IMR-90 (cell line): ENCODE measurements at regions not wholly inside any gene's neighbourhood (a gene's known extent, or its start where the extent isn't known, plus 50 kb on each side); places are given as distances from the start of the nearest gene placed in this dataset.

ENCODE experiments used
- ATAC-seq: fragments of 200-7000 bp; cut with Tn5 transposase; 2 replicates; pipeline ENCODE4 v1.9.1; 2020; ENCODE audit warnings: low read depth, mild to moderate bottlenecking, moderate library complexity
- BruUV-seq: library from RNA; stranded (reverse); fragments of 400-500 nt; replicated peaks from 2 replicates; lab custom pipeline; 2021; lab: Mats Ljungman, UMichigan
- CTCF ChIA-PET: fragments of 300-600 bp; formaldehyde crosslinking; extraction: SDS; loops from one replicate; lab custom pipeline; 2021; ENCODE audit warnings: antibody characterized with exemption; lab: Yijun Ruan, JAX
- POLR2A ChIA-PET: fragments of 300-600 bp; sonication (Branson Sonifier 250); formaldehyde crosslinking; loops from one replicate; lab custom pipeline; 2022; ENCODE audit warnings: antibody characterized with exemption; ENCODE audit not compliant: unreplicated experiment; lab: Charles Lee
- DNase-seq: peaks from one replicate; pipeline ENCODE4 v3.0.0; 2013
- H2AFZ ChIP-seq: replicated peaks from 2 replicates; pipeline ENCODE3; 2013; ENCODE audit warnings: low read length, mild to moderate bottlenecking; ENCODE audit not compliant: poor library complexity
- H2AK5ac ChIP-seq: 2 replicates; pipeline ENCODE4 v1.6.1; 2013; ENCODE audit warnings: low read depth, low read length, inconsistent platforms
- H2AK9ac ChIP-seq: replicated peaks from 2 replicates; pipeline ENCODE3; 2013; ENCODE audit warnings: mild to moderate bottlenecking, low read depth, low read length, moderate library complexity; ENCODE audit not compliant: poor library complexity
- H2BK120ac ChIP-seq: 2 replicates; pipeline ENCODE4 v1.6.1; 2013; ENCODE audit warnings: low read depth, low read length, inconsistent platforms
- H2BK15ac ChIP-seq: 3 replicates; pipeline ENCODE4 v1.6.1; 2013; ENCODE audit warnings: low read depth, low read length, inconsistent platforms
- H2BK20ac ChIP-seq: 2 replicates; pipeline ENCODE4 v1.6.1; 2013; ENCODE audit warnings: low read depth, mild to moderate bottlenecking, inconsistent platforms, low read length, moderate library complexity
- H2BK5ac ChIP-seq: 2 replicates; pipeline ENCODE4 v1.6.1; 2013; ENCODE audit warnings: mild to moderate bottlenecking, low read depth, low read length, inconsistent platforms; ENCODE audit not compliant: poor library complexity, severe bottlenecking
- H3K14ac ChIP-seq: replicated peaks from 2 replicates; pipeline ENCODE4 v1.6.1; 2013; ENCODE audit warnings: low read depth, low read length, inconsistent platforms
- H3K18ac ChIP-seq: 2 replicates; pipeline ENCODE4 v1.6.1; 2013; ENCODE audit warnings: low read depth, low read length, control low read depth
- H3K23ac ChIP-seq: 2 replicates; pipeline ENCODE4 v1.6.1; 2013; ENCODE audit warnings: low read depth, low read length, inconsistent platforms
- H3K27ac ChIP-seq: 2 replicates; pipeline ENCODE4 v1.5.1; 2013; ENCODE audit warnings: mild to moderate bottlenecking, control low read depth, low read length; ENCODE audit not compliant: insufficient read depth
- H3K27me3 ChIP-seq: 2 replicates; pipeline ENCODE4 v1.6.1; 2013; ENCODE audit warnings: low read length; ENCODE audit not compliant: control insufficient read depth, insufficient read depth
- H3K36me3 ChIP-seq: 2 replicates; pipeline ENCODE4 v1.6.1; 2013; ENCODE audit warnings: low read length, mixed read lengths; ENCODE audit not compliant: control insufficient read depth, insufficient read depth
- H3K4ac ChIP-seq: 2 replicates; pipeline ENCODE4 v1.6.1; 2013; ENCODE audit warnings: low read depth, low read length, inconsistent platforms
- H3K4me1 ChIP-seq: 2 replicates; pipeline ENCODE4 v1.6.1; 2013; ENCODE audit warnings: low read length, mixed read lengths; ENCODE audit not compliant: control insufficient read depth, insufficient read depth
- H3K4me2 ChIP-seq: 2 replicates; pipeline ENCODE4 v1.6.1; 2013; ENCODE audit warnings: low read depth, mild to moderate bottlenecking, control low read depth, low read length, moderate library complexity
- H3K4me3 ChIP-seq: 2 replicates; pipeline ENCODE4 v1.5.1; 2013; ENCODE audit warnings: low read depth, mild to moderate bottlenecking, control low read depth, low read length, moderate library complexity; ENCODE audit not compliant: insufficient read depth
- H3K56ac ChIP-seq: 2 replicates; pipeline ENCODE4 v1.6.1; 2013; ENCODE audit warnings: low read length, inconsistent platforms; ENCODE audit not compliant: insufficient read depth; ENCODE audit errors: extremely low read depth
- H3K79me1 ChIP-seq, 2 experiments: 2 replicates each; pipeline ENCODE4 v1.6.1; 2013; ENCODE audit warnings: low read length in 2 of 2, inconsistent platforms in 1 of 2, low read depth in 1 of 2
- H3K9ac ChIP-seq: 2 replicates; pipeline ENCODE4 v1.6.1; 2013; ENCODE audit warnings: low read depth, low read length, control low read depth
- H3K9me1 ChIP-seq: 2 replicates; pipeline ENCODE4 v1.6.1; 2013; ENCODE audit warnings: low read length, inconsistent platforms; ENCODE audit not compliant: insufficient read depth
- H3K9me3 ChIP-seq: 2 replicates; pipeline ENCODE4 v1.6.1; 2013; ENCODE audit warnings: low read length; ENCODE audit not compliant: control insufficient read depth, insufficient read depth
- H4K20me1 ChIP-seq: 2 replicates; pipeline ENCODE4 v1.6.1; 2013; ENCODE audit warnings: low read length, inconsistent platforms; ENCODE audit not compliant: insufficient read depth
- H4K5ac ChIP-seq: 2 replicates; pipeline ENCODE4 v1.6.1; 2013; ENCODE audit warnings: mild to moderate bottlenecking, low read depth, low read length, control low read depth
- H4K8ac ChIP-seq, 2 experiments: 2 replicates each; pipeline ENCODE4 v1.6.1; 2013; ENCODE audit warnings: low read depth in 2 of 2, low read length in 2 of 2, control low read depth in 1 of 2, inconsistent platforms in 1 of 2
- H4K91ac ChIP-seq: 2 replicates; pipeline ENCODE4 v1.6.1; 2013; ENCODE audit warnings: low read depth, low read length, inconsistent platforms; ENCODE audit not compliant: insufficient read depth
- BHLHE40 ChIP-seq: fragments of 150-350 bp; IDR thresholded peaks from 2 replicates; pipeline ENCODE4 v1.6.1; 2016; ENCODE audit warnings: mild to moderate bottlenecking, low read depth, low read length
- CHD1 ChIP-seq: IDR thresholded peaks from 2 replicates; pipeline ENCODE4 v1.6.1; 2012; ENCODE audit warnings: low read depth, low read length, improper control_type of control experiment
- CTCF ChIP-seq: conservative IDR thresholded peaks from 2 replicates; pipeline ENCODE4 v1.5.1; 2012; ENCODE audit warnings: mild to moderate bottlenecking, low read depth, low read length, improper control_type of control experiment
- ELK1 ChIP-seq: fragments of 150-350 bp; IDR thresholded peaks from 2 replicates; pipeline ENCODE4 v1.6.1; 2016; ENCODE audit warnings: low read depth, mild to moderate bottlenecking, low read length, moderate library complexity, borderline replicate concordance
- FOS ChIP-seq: fragments of 150-350 bp; IDR thresholded peaks from 2 replicates; pipeline ENCODE4 v1.6.1; 2016; ENCODE audit warnings: low read depth, low read length
- MAFK ChIP-seq: IDR thresholded peaks from 2 replicates; pipeline ENCODE4 v1.6.1; 2012; ENCODE audit warnings: low read depth, low read length, improper control_type of control experiment
- MAZ ChIP-seq: IDR thresholded peaks from 2 replicates; pipeline ENCODE4 v1.6.1; 2012; ENCODE audit warnings: low read depth, mild to moderate bottlenecking, low read length, improper control_type of control experiment, moderate library complexity, borderline replicate concordance
- NFE2L2 ChIP-seq: fragments of 150-350 bp; IDR thresholded peaks from 2 replicates; pipeline ENCODE4 v1.6.1; 2016; ENCODE audit warnings: low read depth, mild to moderate bottlenecking, low read length
- POLR2A ChIP-seq: IDR thresholded peaks from 2 replicates; pipeline ENCODE4 v1.6.1; 2012; ENCODE audit warnings: mild to moderate bottlenecking, low read depth, low read length
- RAD21 ChIP-seq: IDR thresholded peaks from 2 replicates; pipeline ENCODE4 v1.6.1; 2012; ENCODE audit warnings: low read length, improper control_type of control experiment
- RFX5 ChIP-seq: IDR thresholded peaks from 2 replicates; pipeline ENCODE4 v1.8.0; 2012; ENCODE audit warnings: low read depth, mild to moderate bottlenecking, low read length, moderate library complexity
- dilution Hi-C: fragments of 300-500 bp; cut with HindIII; formaldehyde crosslinking; loops from one replicate; pipeline ENCODE4 v1.14.3; 2018; ENCODE audit warnings: low sequenced_read_pairs; ENCODE audit not compliant: unreplicated experiment
- in situ Hi-C: fragments of 300-500 bp; cut with MboI; formaldehyde crosslinking; loops from 3 replicates; pipeline ENCODE4 v1.14.3; 2019; ENCODE audit warnings: low sequenced_read_pairs, inconsistent platforms, mixed read lengths
- intact Hi-C: fragments of 100-400 bp; cut with micrococcal nuclease; formaldehyde crosslinking; loops from 2 replicates; pipeline ENCODE4 v1.10.0; 2022

- no peaks in the 10 kb centered on the region for H3K79me1 ChIP-seq
- no peaks in the 10 kb centered on the region for H3K4me1 ChIP-seq
- H2AFZ ChIP-seq = no peak overlapping the region
- no peaks in the 10 kb centered on the region for H3K36me3 ChIP-seq
- no peak overlapping the region for H2AK9ac ChIP-seq
- no peak overlapping the region for H2BK20ac ChIP-seq
- H3K14ac ChIP-seq = no peak overlapping the region
- no peak overlapping the region for H4K5ac ChIP-seq
- no peak overlapping the region for H4K8ac ChIP-seq
- CTCF ChIA-PET = no interaction called here
- no peak for TF ChIP-seq CHD1
- TF ChIP-seq MAZ = no peak
- no peak for TF ChIP-seq NFE2L2
- TF ChIP-seq RFX5 = no peak
- no peak for TF ChIP-seq CTCF
- TF ChIP-seq POLR2A = no peak
- TF ChIP-seq FOS = no peak
- no peak for TF ChIP-seq ELK1
- TF ChIP-seq RAD21 = no peak
- TF ChIP-seq MAFK = no peak
- TF ChIP-seq BHLHE40 = no peak
- no peak overlapping the region for H2BK15ac ChIP-seq
- no peaks in the 10 kb centered on the region for H3K9me3 ChIP-seq
- in situ Hi-C loops = no loop called here
- no peak overlapping the region for H2AK5ac ChIP-seq
- no peaks in the 10 kb centered on the region for H4K20me1 ChIP-seq
- POLR2A ChIA-PET = no interaction called here
- no peak overlapping the region for H4K91ac ChIP-seq
- no peak overlapping the region for H3K27ac ChIP-seq
- no peak overlapping the region for H3K4me2 ChIP-seq
- ATAC-seq (no peak), DNase-seq (no peak)
- no peak overlapping the region for H2BK120ac ChIP-seq
- no TSS peak for BruUV-seq
- no peak overlapping the region for H3K18ac ChIP-seq
- no peak overlapping the region for H3K56ac ChIP-seq
- H3K23ac ChIP-seq = no peak overlapping the region
- H2BK5ac ChIP-seq = no peak overlapping the region
- H3K4ac ChIP-seq = no peak overlapping the region
- intact Hi-C loops = no loop called here
- dilution Hi-C loops = no loop called here
- H3K4me3 ChIP-seq = no peak overlapping the region
- no peaks in the 10 kb centered on the region for H3K27me3 ChIP-seq
- no peak overlapping the region for H3K9ac ChIP-seq
- no peaks in the 10 kb centered on the region for H3K9me1 ChIP-seq
Measured at GRCh38 chr3:145536461-145536860, 624.5 kb downstream of the PLOD2 start.
